ENCODE measurements at regions not wholly inside any gene's neighbourhood (a gene's known extent, or its start where the extent isn't known, plus 50 kb on each side); places are given as distances from the start of the nearest gene placed in this dataset.

- no peak for DNase-seq
- intact Hi-C loops (cut with DNase I): no loop called here
- no peaks in the 10 kb centered on the region for H3K9me3 ChIP-seq
- H3K27me3 ChIP-seq (ENCODE audit: low read depth): no peaks in the 10 kb centered on the region
- H3K27ac ChIP-seq: no peak overlapping the region
- H3K36me3 ChIP-seq: no peaks in the 10 kb centered on the region
- no peak overlapping the region for H3K4me3 ChIP-seq
- TF ChIP-seq CTCF (IDR thresholded peaks at IDR 0.05): no peak
- no peak for ATAC-seq
- no peaks in the 10 kb centered on the region for H3K4me1 ChIP-seq
These were observed 856.5 kb upstream of the MAP3K7 start for GRCh38 chr6:91443405-91443804.

GRCh38 chr6:91442342-91442741 is 855.5 kb upstream of the MAP3K7 start:
- intact Hi-C loops (cut with DNase I): no loop called here
- H3K4me1 ChIP-seq: no peaks in the 10 kb centered on the region
- H3K27me3 ChIP-seq (ENCODE audit: low read depth): no peaks in the 10 kb centered on the region
- no peak overlapping the region for H3K4me3 ChIP-seq
- no peak overlapping the region for H3K27ac ChIP-seq
- TF ChIP-seq CTCF (IDR thresholded peaks at IDR 0.05): no peak
- ATAC-seq (no peak), DNase-seq (no peak)
- H3K36me3 ChIP-seq: no peaks in the 10 kb centered on the region
- no peaks in the 10 kb centered on the region for H3K9me3 ChIP-seq

- Histone ChIP-seq H3K4me3 (no peak overlapping the region), H3K27me3 (ENCODE audit: low read depth) (no peaks in the 10 kb centered on the region), H3K9me3 (no peaks in the 10 kb centered on the region), H3K4me1 (no peaks in the 10 kb centered on the region), H3K36me3 (no peaks in the 10 kb centered on the region), H3K27ac (no peak overlapping the region)
- no peak for DNase-seq
- intact Hi-C loops (cut with DNase I): no loop called here
- no peak for TF ChIP-seq CTCF (IDR thresholded peaks at IDR 0.05)
- no peak for ATAC-seq
These were observed 851.7 kb upstream of the MAP3K7 start for GRCh38 chr6:91438570-91438969.

- TF ChIP-seq CTCF (IDR thresholded peaks at IDR 0.05): no peak
- intact Hi-C loops (cut with DNase I): no loop called here
- H3K27ac ChIP-seq: no peak overlapping the region
- no peak overlapping the region for H3K4me3 ChIP-seq
- no peaks in the 10 kb centered on the region for H3K27me3 ChIP-seq (ENCODE audit: low read depth)
- no peaks in the 10 kb centered on the region for H3K9me3 ChIP-seq
- ATAC-seq (no peak), DNase-seq (no peak)
- no peaks in the 10 kb centered on the region for H3K4me1 ChIP-seq
- H3K36me3 ChIP-seq: no peaks in the 10 kb centered on the region
These were observed 850.5 kb upstream of the MAP3K7 start for GRCh38 chr6:91437315-91437729.

GRCh38 chr6:91436448-91436847 is 849.6 kb upstream of the MAP3K7 start:
- H3K9me3 ChIP-seq: no peaks in the 10 kb centered on the region
- no peak for DNase-seq
- intact Hi-C loops (cut with DNase I): no loop called here

More at GRCh38 chr6:91436448-91436847, 849.6 kb upstream of the MAP3K7 start:
- Histone ChIP-seq H3K36me3 (no peaks in the 10 kb centered on the region), H3K27me3 (ENCODE audit: low read depth) (no peaks in the 10 kb centered on the region), H3K27ac (no peak overlapping the region), H3K4me1 (no peaks in the 10 kb centered on the region), H3K4me3 (no peak overlapping the region)
- TF ChIP-seq CTCF (IDR thresholded peaks at IDR 0.05): no peak
- ATAC-seq: no peak

Measured in lower lobe of right lung (tissue), 2 donors.